Activated CD4-positive, alpha-beta T cell treated with anti-CD3 and anti-CD28 coated beads for 36 hours (primary cell): ENCODE measurements at regions not wholly inside any gene's neighbourhood (a gene's known extent, or its start where the extent isn't known, plus 50 kb on each side); places are given as distances from the start of the nearest gene placed in this dataset.

Experiments
- ATAC-seq: fragments of 200-7000 bp; cut with Tn5 transposase; one replicate; pipeline ENCODE4 v1.10.0; 2021; ENCODE audit warnings: mild to moderate bottlenecking, moderate library complexity
- CTCF ChIA-PET: fragments of 350-600 bp; sonication (Branson Sonifier 250); formaldehyde crosslinking; loops from one replicate; lab custom pipeline; 2021; ENCODE audit warnings: antibody characterized with exemption; lab: Charles Lee
- POLR2A ChIA-PET: fragments of 350-600 bp; sonication (Branson Sonifier 250); formaldehyde crosslinking; loops from one replicate; lab custom pipeline; 2021; ENCODE audit warnings: antibody characterized with exemption, inconsistent platforms; lab: Charles Lee
- DNase-seq: peaks from one replicate; pipeline ENCODE4 v3.0.0-alpha.2; 2020
- H3K27ac Mint-ChIP-seq: one replicate; pipeline ENCODE4 v1.8.0; 2021; ENCODE audit warnings: mixed read lengths
- H3K27me3 Mint-ChIP-seq: one replicate; pipeline ENCODE4 v1.8.0; 2021; ENCODE audit warnings: mixed read lengths
- H3K36me3 Mint-ChIP-seq: one replicate; pipeline ENCODE4 v1.8.0; 2021; ENCODE audit warnings: low read depth, mixed read lengths
- H3K4me1 Mint-ChIP-seq: one replicate; pipeline ENCODE4 v1.8.0; 2021; ENCODE audit warnings: mixed read lengths
- H3K4me3 Mint-ChIP-seq: one replicate; pipeline ENCODE4 v1.8.0; 2021; ENCODE audit warnings: mild to moderate bottlenecking, moderate library complexity, mixed read lengths
- H3K9me3 Mint-ChIP-seq: one replicate; pipeline ENCODE4 v1.8.0; 2021; ENCODE audit warnings: low read depth, mixed read lengths
- intact Hi-C, 2 experiments: fragments of 100-400 bp; cut with DNase I in 1 of 2; cut with micrococcal nuclease in 1 of 2; formaldehyde crosslinking; loops; one replicate each; pipeline versions ENCODE4 v1.14.2 to v1.15.1; 2022 to 2024; cut with DNase I, micrococcal nuclease

DNA sequence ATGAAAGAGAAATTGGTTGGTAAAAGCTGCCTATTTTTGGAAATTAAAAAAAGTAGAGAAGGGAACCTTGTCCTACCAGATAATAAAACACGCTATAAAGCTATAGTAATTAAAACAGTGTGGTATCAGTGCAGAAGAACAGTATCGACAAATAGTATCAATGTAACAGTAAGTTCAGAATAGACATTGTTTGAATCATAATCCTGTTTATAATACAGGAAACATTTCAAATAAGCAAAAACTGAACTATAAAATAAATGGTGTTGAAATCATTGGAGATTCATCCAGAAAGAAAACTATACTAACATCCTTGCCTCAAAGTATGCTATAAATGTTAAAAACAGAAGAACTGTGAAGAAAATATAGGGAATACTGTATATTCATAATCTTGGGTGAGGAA, 54.2 kb upstream of the NAP1L1 start:
- intact Hi-C loops: no loop called here
- no peak for ATAC-seq
- ChIA-PET CTCF (no interaction called here), POLR2A (no interaction called here)
- Mint-ChIP-seq H3K4me1 (peaks cover 10% of the 10 kb centered on the region), H3K4me3 (no peak overlapping the region), H3K36me3 (no peaks in the 10 kb centered on the region), H3K9me3 (peaks cover 3% of the 10 kb centered on the region), H3K27me3 (no peaks in the 10 kb centered on the region), H3K27ac (no peak overlapping the region)
- DNase-seq: no peak

DNA sequence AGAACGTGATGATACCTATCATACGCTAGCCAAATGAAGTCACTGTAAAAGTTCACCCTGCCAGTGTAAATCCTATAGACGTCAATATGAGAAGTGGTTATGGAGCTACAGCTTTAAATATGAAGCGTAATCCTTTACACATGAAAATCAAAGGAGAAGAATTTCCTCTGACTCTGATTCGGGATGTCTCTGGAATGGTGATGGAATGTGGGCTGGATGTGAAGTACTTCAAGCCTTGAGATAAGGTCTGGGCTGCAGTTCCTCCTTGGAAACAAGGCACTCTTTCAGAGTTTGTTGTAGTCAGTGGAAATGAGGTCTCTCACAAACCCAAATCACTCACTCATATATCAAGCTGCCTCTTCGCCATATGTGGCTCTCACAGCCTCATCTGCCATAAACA, 53.1 kb upstream of the NAP1L1 start:
- Mint-ChIP-seq H3K27ac (no peak overlapping the region), H3K4me3 (no peak overlapping the region), H3K36me3 (no peaks in the 10 kb centered on the region), H3K4me1 (peaks cover 2% of the 10 kb centered on the region), H3K9me3 (peaks cover 3% of the 10 kb centered on the region), H3K27me3 (no peaks in the 10 kb centered on the region)
- ATAC-seq: no peak
- ChIA-PET POLR2A (no interaction called here), CTCF (no interaction called here)
- DNase-seq: no peak
- intact Hi-C loops: no loop called here

DNA sequence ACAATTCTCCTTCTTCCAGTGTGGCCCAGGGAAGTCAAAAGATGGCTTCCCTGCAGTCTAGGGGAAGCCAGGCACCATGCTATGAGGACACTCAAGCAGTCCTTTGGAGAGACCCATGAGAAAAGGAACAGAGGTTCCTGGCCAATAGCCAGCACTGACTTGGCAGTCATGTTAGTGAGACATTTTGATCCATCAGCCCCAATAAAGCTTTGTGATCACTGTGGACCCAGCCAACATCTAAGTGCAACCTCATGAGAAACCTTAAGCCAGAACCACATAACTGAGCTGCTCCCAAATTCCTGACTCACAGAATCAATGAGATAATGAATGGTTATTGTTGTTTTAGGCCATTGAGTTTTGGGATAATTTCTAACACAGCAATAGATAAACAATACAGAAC, 51.0 kb upstream of the NAP1L1 start:
- intact Hi-C loops: no loop called here
- DNase-seq (no peak), ATAC-seq (no peak)
- H3K4me1 Mint-ChIP-seq: no peaks in the 10 kb centered on the region
- ChIA-PET CTCF (interaction anchor here (0.6 kb wide), 2 partner anchors 605 to 1162 kb away, joined by 3 read pairs; no protein-coding TSS in a partner anchor), POLR2A (no interaction called here)
- H3K27ac Mint-ChIP-seq: no peak overlapping the region
- H3K27me3 Mint-ChIP-seq: peaks cover 2% of the 10 kb centered on the region
- no peaks in the 10 kb centered on the region for H3K36me3 Mint-ChIP-seq
- H3K9me3 Mint-ChIP-seq: peaks cover 3% of the 10 kb centered on the region
- H3K4me3 Mint-ChIP-seq: no peak overlapping the region
